ENCODE measurements at regions not wholly inside any gene's neighbourhood (a gene's known extent, or its start where the extent isn't known, plus 50 kb on each side); places are given as distances from the start of the nearest gene placed in this dataset.
"Not testable (repeated sequence)": the region's sequence is repeated elsewhere in the genome, so short reads cannot be mapped to it uniquely, and the experiment has no call there.

GRCh38 chrX:95427389-95427788, 1257.3 kb upstream of the DIAPH2 start:
- Histone ChIP-seq H3K27ac (ENCODE audit: low read depth, low read length) (no peak overlapping the region), H3K9ac (ENCODE audit: low read length) (no peak overlapping the region), H3K27me3 (ENCODE audit: control insufficient read depth, insufficient read depth, low read length) (no peaks in the 10 kb centered on the region), H3K4me3 (ENCODE audit: low read length) (no peak overlapping the region), H3K4me1 (ENCODE audit: control insufficient read depth, insufficient read depth, low read length) (no peaks in the 10 kb centered on the region), H3K36me3 (ENCODE audit: control insufficient read depth, insufficient read depth, low read length) (no peaks in the 10 kb centered on the region)

DNA sequence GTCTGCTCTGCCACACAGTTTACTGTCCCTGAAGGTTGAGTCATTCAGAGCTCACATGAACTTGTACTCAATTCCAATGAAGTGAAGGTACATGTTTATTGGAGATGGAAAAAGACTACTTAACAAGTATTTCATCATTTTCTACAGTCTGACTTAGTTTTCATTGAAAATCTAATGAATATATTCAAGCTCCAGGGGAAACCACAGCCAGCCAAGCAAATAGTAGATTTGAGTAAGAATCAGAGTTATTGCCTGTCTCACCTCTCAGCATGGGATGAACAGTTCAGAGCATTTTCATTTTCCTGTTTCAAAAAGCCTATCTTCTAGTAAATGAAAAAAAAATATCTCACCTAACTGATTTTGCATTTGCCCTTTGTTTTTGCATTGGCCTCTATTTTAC, 1249.4 kb upstream of the DIAPH2 start:
- no peak overlapping the region for H3K4me3 ChIP-seq (ENCODE audit: low read length)
- H3K27me3 ChIP-seq (ENCODE audit: control insufficient read depth, insufficient read depth, low read length), result no peaks in the 10 kb centered on the region
- H3K4me1 ChIP-seq (ENCODE audit: control insufficient read depth, insufficient read depth, low read length), result no peaks in the 10 kb centered on the region
- no peaks in the 10 kb centered on the region for H3K36me3 ChIP-seq (ENCODE audit: control insufficient read depth, insufficient read depth, low read length)
- no peak overlapping the region for H3K9ac ChIP-seq (ENCODE audit: low read length)
- H3K27ac ChIP-seq (ENCODE audit: low read depth, low read length), result no peak overlapping the region

DNA sequence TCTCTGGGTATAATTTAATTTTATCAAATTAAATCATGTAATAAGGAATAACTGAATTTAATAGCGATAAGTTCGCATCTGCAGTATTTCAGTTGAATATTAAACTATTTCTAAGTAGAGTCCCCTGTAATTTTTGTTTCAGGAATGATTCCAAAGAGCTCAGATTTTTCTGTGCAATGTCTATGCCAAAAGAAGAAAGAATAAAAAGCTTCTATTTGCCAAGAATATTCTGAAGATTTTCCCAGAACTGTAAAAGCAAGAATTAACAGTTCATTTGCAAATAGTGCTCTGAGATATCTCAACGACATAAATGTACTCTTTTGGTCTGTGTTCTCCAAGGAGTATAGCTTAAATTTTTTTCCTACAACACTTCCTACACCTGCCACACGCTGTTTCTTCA, 1242.8 kb upstream of the DIAPH2 start:
- H3K4me3 ChIP-seq (ENCODE audit: low read length), result no peak overlapping the region
- H3K27ac ChIP-seq (ENCODE audit: low read depth, low read length), result no peak overlapping the region
- no peaks in the 10 kb centered on the region for H3K27me3 ChIP-seq (ENCODE audit: control insufficient read depth, insufficient read depth, low read length)
- H3K4me1 ChIP-seq (ENCODE audit: control insufficient read depth, insufficient read depth, low read length), result no peaks in the 10 kb centered on the region
- no peak overlapping the region for H3K9ac ChIP-seq (ENCODE audit: low read length)
- no peaks in the 10 kb centered on the region for H3K36me3 ChIP-seq (ENCODE audit: control insufficient read depth, insufficient read depth, low read length)

GRCh38 chrX:95484781-95485180, 1199.9 kb upstream of the DIAPH2 start:
- no peak overlapping the region for H3K9ac ChIP-seq (ENCODE audit: low read length)
- H3K4me3 ChIP-seq (ENCODE audit: low read length), result no peak overlapping the region
- H3K4me1 ChIP-seq (ENCODE audit: control insufficient read depth, insufficient read depth, low read length), result no peaks in the 10 kb centered on the region
- no peaks in the 10 kb centered on the region for H3K36me3 ChIP-seq (ENCODE audit: control insufficient read depth, insufficient read depth, low read length)
- no peak overlapping the region for H3K27ac ChIP-seq (ENCODE audit: low read depth, low read length)
- no peaks in the 10 kb centered on the region for H3K27me3 ChIP-seq (ENCODE audit: control insufficient read depth, insufficient read depth, low read length)

GRCh38 chrX:95505721-95506120, 1178.9 kb upstream of the DIAPH2 start:
- Histone ChIP-seq H3K36me3 (ENCODE audit: control insufficient read depth, insufficient read depth, low read length) (no peaks in the 10 kb centered on the region), H3K27me3 (ENCODE audit: control insufficient read depth, insufficient read depth, low read length) (no peaks in the 10 kb centered on the region), H3K27ac (ENCODE audit: low read depth, low read length) (no peak overlapping the region), H3K4me1 (ENCODE audit: control insufficient read depth, insufficient read depth, low read length) (no peaks in the 10 kb centered on the region), H3K9ac (ENCODE audit: low read length) (no peak overlapping the region), H3K4me3 (ENCODE audit: low read length) (no peak overlapping the region)

DNA sequence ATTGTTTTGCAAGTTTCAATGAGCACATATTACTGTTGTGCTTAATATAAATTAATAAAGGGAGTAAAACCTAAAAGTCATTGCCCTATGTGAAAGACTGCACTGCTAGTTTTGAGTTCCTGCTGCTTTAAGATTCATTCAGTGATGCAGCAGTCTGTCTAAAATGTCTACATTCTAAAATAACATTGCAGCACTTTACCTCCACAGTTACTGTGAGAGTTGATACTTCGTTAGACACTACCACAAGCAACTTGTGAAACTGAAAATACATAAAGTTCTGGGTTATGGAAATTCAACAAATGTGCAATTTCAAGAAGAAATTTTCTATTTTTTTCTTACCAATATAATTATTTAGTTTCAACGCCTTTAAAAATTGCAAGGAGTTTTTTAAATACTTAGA, 1175.2 kb upstream of the DIAPH2 start:
- no peak overlapping the region for H3K4me3 ChIP-seq (ENCODE audit: low read length)
- H3K27ac ChIP-seq (ENCODE audit: low read depth, low read length), result no peak overlapping the region
- no peaks in the 10 kb centered on the region for H3K27me3 ChIP-seq (ENCODE audit: control insufficient read depth, insufficient read depth, low read length)
- H3K36me3 ChIP-seq (ENCODE audit: control insufficient read depth, insufficient read depth, low read length), result no peaks in the 10 kb centered on the region
- no peak overlapping the region for H3K9ac ChIP-seq (ENCODE audit: low read length)
- no peaks in the 10 kb centered on the region for H3K4me1 ChIP-seq (ENCODE audit: control insufficient read depth, insufficient read depth, low read length)

- H3K27me3 ChIP-seq (ENCODE audit: control insufficient read depth, insufficient read depth, low read length); H3K9ac ChIP-seq (ENCODE audit: low read length); H3K36me3 ChIP-seq (ENCODE audit: control insufficient read depth, insufficient read depth, low read length); H3K4me3 ChIP-seq (ENCODE audit: low read length); H3K27ac ChIP-seq (ENCODE audit: low read depth, low read length); H3K4me1 ChIP-seq (ENCODE audit: control insufficient read depth, insufficient read depth, low read length): not testable (repeated sequence)
These were observed 1160.6 kb upstream of the DIAPH2 start for GRCh38 chrX:95524018-95524417.

GRCh38 chrX:95536111-95536510, 1148.5 kb upstream of the DIAPH2 start:
- Histone ChIP-seq H3K4me1 (ENCODE audit: control insufficient read depth, insufficient read depth, low read length) (no peaks in the 10 kb centered on the region), H3K9ac (ENCODE audit: low read length) (no peak overlapping the region), H3K27ac (ENCODE audit: low read depth, low read length) (no peak overlapping the region), H3K4me3 (ENCODE audit: low read length) (no peak overlapping the region), H3K36me3 (ENCODE audit: control insufficient read depth, insufficient read depth, low read length) (no peaks in the 10 kb centered on the region), H3K27me3 (ENCODE audit: control insufficient read depth, insufficient read depth, low read length) (no peaks in the 10 kb centered on the region)

GRCh38 chrX:95536661-95537060, 1148.0 kb upstream of the DIAPH2 start:
- H3K36me3 ChIP-seq (ENCODE audit: control insufficient read depth, insufficient read depth, low read length), result no peaks in the 10 kb centered on the region
- H3K27me3 ChIP-seq (ENCODE audit: control insufficient read depth, insufficient read depth, low read length), result no peaks in the 10 kb centered on the region
- no peaks in the 10 kb centered on the region for H3K4me1 ChIP-seq (ENCODE audit: control insufficient read depth, insufficient read depth, low read length)
- no peak overlapping the region for H3K27ac ChIP-seq (ENCODE audit: low read depth, low read length)
- H3K4me3 ChIP-seq (ENCODE audit: low read length), result no peak overlapping the region
- H3K9ac ChIP-seq (ENCODE audit: low read length), result no peak overlapping the region

GRCh38 chrX:95539041-95539440, 1145.6 kb upstream of the DIAPH2 start:
- Histone ChIP-seq H3K4me3 (ENCODE audit: low read length) (no peak overlapping the region), H3K36me3 (ENCODE audit: control insufficient read depth, insufficient read depth, low read length) (no peaks in the 10 kb centered on the region), H3K9ac (ENCODE audit: low read length) (no peak overlapping the region), H3K27ac (ENCODE audit: low read depth, low read length) (no peak overlapping the region), H3K4me1 (ENCODE audit: control insufficient read depth, insufficient read depth, low read length) (no peaks in the 10 kb centered on the region), H3K27me3 (ENCODE audit: control insufficient read depth, insufficient read depth, low read length) (no peaks in the 10 kb centered on the region)

DNA sequence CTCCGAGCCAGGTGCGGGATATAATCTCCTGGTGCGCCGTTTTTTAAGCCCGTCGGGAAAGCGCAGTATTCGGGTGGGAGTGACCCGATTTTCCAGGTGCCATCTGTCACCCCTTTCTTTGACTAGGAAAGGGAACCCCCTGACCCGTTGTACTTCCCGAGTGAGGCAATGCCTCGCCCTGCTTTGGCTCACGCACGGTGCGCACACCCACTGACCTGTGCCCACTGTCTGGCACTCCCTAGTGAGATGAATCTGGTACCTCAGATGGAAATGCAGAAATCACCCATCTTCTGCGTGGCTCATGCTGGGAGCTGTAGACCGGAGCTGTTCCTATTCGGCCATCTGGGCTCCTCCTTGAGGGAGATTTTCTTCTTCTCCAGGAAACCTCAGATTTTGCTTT, 1135.1 kb upstream of the DIAPH2 start:
- not testable (repeated sequence) for H3K36me3 ChIP-seq (ENCODE audit: control insufficient read depth, insufficient read depth, low read length); H3K27me3 ChIP-seq (ENCODE audit: control insufficient read depth, insufficient read depth, low read length); H3K27ac ChIP-seq (ENCODE audit: low read depth, low read length); H3K9ac ChIP-seq (ENCODE audit: low read length); H3K4me3 ChIP-seq (ENCODE audit: low read length); H3K4me1 ChIP-seq (ENCODE audit: control insufficient read depth, insufficient read depth, low read length)

- no peaks in the 10 kb centered on the region for H3K4me1 ChIP-seq (ENCODE audit: control insufficient read depth, insufficient read depth, low read length)
- no peaks in the 10 kb centered on the region for H3K36me3 ChIP-seq (ENCODE audit: control insufficient read depth, insufficient read depth, low read length)
- no peak overlapping the region for H3K4me3 ChIP-seq (ENCODE audit: low read length)
- H3K9ac ChIP-seq (ENCODE audit: low read length), result no peak overlapping the region
- no peaks in the 10 kb centered on the region for H3K27me3 ChIP-seq (ENCODE audit: control insufficient read depth, insufficient read depth, low read length)
- H3K27ac ChIP-seq (ENCODE audit: low read depth, low read length), result no peak overlapping the region
These were observed 1099.3 kb upstream of the DIAPH2 start for GRCh38 chrX:95585321-95585720.

- H3K27me3 ChIP-seq (ENCODE audit: control insufficient read depth, insufficient read depth, low read length), result no peaks in the 10 kb centered on the region
- no peaks in the 10 kb centered on the region for H3K4me1 ChIP-seq (ENCODE audit: control insufficient read depth, insufficient read depth, low read length)
- H3K9ac ChIP-seq (ENCODE audit: low read length), result no peak overlapping the region
- H3K36me3 ChIP-seq (ENCODE audit: control insufficient read depth, insufficient read depth, low read length), result no peaks in the 10 kb centered on the region
- no peak overlapping the region for H3K27ac ChIP-seq (ENCODE audit: low read depth, low read length)
- no peak overlapping the region for H3K4me3 ChIP-seq (ENCODE audit: low read length)
These were observed 1072.3 kb upstream of the DIAPH2 start for GRCh38 chrX:95612350-95612749.

- H3K4me3 ChIP-seq (ENCODE audit: low read length), result no peak overlapping the region
- H3K27ac ChIP-seq (ENCODE audit: low read depth, low read length), result no peak overlapping the region
- no peaks in the 10 kb centered on the region for H3K36me3 ChIP-seq (ENCODE audit: control insufficient read depth, insufficient read depth, low read length)
- no peaks in the 10 kb centered on the region for H3K27me3 ChIP-seq (ENCODE audit: control insufficient read depth, insufficient read depth, low read length)
- no peak overlapping the region for H3K9ac ChIP-seq (ENCODE audit: low read length)
- no peaks in the 10 kb centered on the region for H3K4me1 ChIP-seq (ENCODE audit: control insufficient read depth, insufficient read depth, low read length)
These were observed 1062.4 kb upstream of the DIAPH2 start for GRCh38 chrX:95622200-95622599.

Data from rectal smooth muscle tissue (tissue), 1 donor.